GM23338 (cell line): ENCODE measurements at regions not wholly inside any gene's neighbourhood (a gene's known extent, or its start where the extent isn't known, plus 50 kb on each side); places are given as distances from the start of the nearest gene placed in this dataset.

Experiments
- ATAC-seq: fragments of 200-7000 bp; cut with Tn5 transposase; 3 replicates; pipeline ENCODE4 v1.9.1; 2020
- DNase-seq: peaks from one replicate; pipeline ENCODE4 v3.0.0-alpha.2; 2015; ENCODE audit warnings: low spot score
- H2AFZ ChIP-seq: fragments of 200-600 bp; sonication (generic); 2 replicates; pipeline ENCODE4 v1.8.0; 2016; ENCODE audit warnings: antibody characterized with exemption, mild to moderate bottlenecking, moderate library complexity
- H3F3A ChIP-seq: fragments of 200-600 bp; sonication (generic); replicated peaks from 2 replicates; pipeline ENCODE4 v1.8.0; 2017; ENCODE audit warnings: antibody characterized with exemption, mixed run types, low read depth
- H3K27ac ChIP-seq: fragments of 200-600 bp; sonication (generic); 2 replicates; pipeline ENCODE4 v1.6.1; 2016; ENCODE audit warnings: low read depth
- H3K27me3 ChIP-seq: fragments of 200-600 bp; sonication (generic); 2 replicates; pipeline ENCODE4 v1.8.0; 2016; ENCODE audit warnings: mild to moderate bottlenecking, mixed run types, moderate library complexity; ENCODE audit not compliant: insufficient read depth
- H3K36me3 ChIP-seq: fragments of 200-600 bp; sonication (generic); 2 replicates; pipeline ENCODE4 v1.8.0; 2016; ENCODE audit warnings: mild to moderate bottlenecking; ENCODE audit not compliant: insufficient read depth
- H3K4me1 ChIP-seq: fragments of 200-600 bp; sonication (generic); 2 replicates; pipeline ENCODE4 v1.8.0; 2016; ENCODE audit warnings: mild to moderate bottlenecking, moderate library complexity; ENCODE audit not compliant: insufficient read depth
- H3K4me2 ChIP-seq: fragments of 200-600 bp; sonication (generic); 2 replicates; pipeline ENCODE4 v1.7.1; 2017; ENCODE audit warnings: mixed run types
- H3K4me3 ChIP-seq: fragments of 200-600 bp; sonication (generic); 2 replicates; pipeline ENCODE4 v1.6.1; 2016; ENCODE audit warnings: mixed run types
- H3K79me2 ChIP-seq: fragments of 200-600 bp; sonication (generic); replicated peaks from 2 replicates; pipeline ENCODE4 v1.8.0; 2017; ENCODE audit warnings: mild to moderate bottlenecking; ENCODE audit not compliant: insufficient read depth
- H3K9me2 ChIP-seq: fragments of 200-600 bp; sonication (generic); 2 replicates; pipeline ENCODE4 v1.8.0; 2017; ENCODE audit not compliant: insufficient read depth
- H4K20me1 ChIP-seq: fragments of 200-600 bp; sonication (generic); replicated peaks from 2 replicates; pipeline ENCODE4 v1.8.0; 2017; ENCODE audit warnings: mild to moderate bottlenecking; ENCODE audit not compliant: insufficient read depth
- H3K27ac Mint-ChIP-seq: 2 replicates; pipeline ENCODE4 v1.8.0; 2020; ENCODE audit warnings: inconsistent platforms, mild to moderate bottlenecking, moderate library complexity, mixed read lengths
- H3K27me3 Mint-ChIP-seq: 3 replicates; pipeline ENCODE4 v1.8.0; 2022; ENCODE audit warnings: low read depth, mild to moderate bottlenecking, moderate library complexity, mixed read lengths, inconsistent platforms; ENCODE audit not compliant: insufficient read depth, poor library complexity
- H3K36me3 Mint-ChIP-seq: 3 replicates; pipeline ENCODE4 v1.8.0; 2021; ENCODE audit warnings: low read depth, mild to moderate bottlenecking, inconsistent platforms, moderate library complexity, mixed read lengths
- H3K4me1 Mint-ChIP-seq: 3 replicates; pipeline ENCODE4 v1.8.0; 2020; ENCODE audit warnings: mild to moderate bottlenecking, inconsistent platforms, mixed read lengths
- H3K4me3 Mint-ChIP-seq: 3 replicates; pipeline ENCODE4 v1.8.0; 2021; ENCODE audit warnings: moderate library complexity, mild to moderate bottlenecking, inconsistent platforms, mixed read lengths
- H3K9me3 Mint-ChIP-seq: 3 replicates; pipeline ENCODE4 v1.8.0; 2020; ENCODE audit warnings: moderate library complexity, mild to moderate bottlenecking, inconsistent platforms, mixed read lengths
- POLR2AphosphoS5 ChIP-seq: IDR thresholded peaks from 2 replicates; pipeline ENCODE4 v1.6.1; 2016; ENCODE audit warnings: antibody characterized with exemption, low read depth
- TF ChIP-seq, protein P1 (sequence below): fragments of 250-450 bp; sonication (Bioruptor Pico); IDR thresholded peaks from 2 replicates; pipeline ENCODE4 v1.5.0; 2020; ENCODE audit warnings: mild to moderate bottlenecking, moderate library complexity

DNA sequence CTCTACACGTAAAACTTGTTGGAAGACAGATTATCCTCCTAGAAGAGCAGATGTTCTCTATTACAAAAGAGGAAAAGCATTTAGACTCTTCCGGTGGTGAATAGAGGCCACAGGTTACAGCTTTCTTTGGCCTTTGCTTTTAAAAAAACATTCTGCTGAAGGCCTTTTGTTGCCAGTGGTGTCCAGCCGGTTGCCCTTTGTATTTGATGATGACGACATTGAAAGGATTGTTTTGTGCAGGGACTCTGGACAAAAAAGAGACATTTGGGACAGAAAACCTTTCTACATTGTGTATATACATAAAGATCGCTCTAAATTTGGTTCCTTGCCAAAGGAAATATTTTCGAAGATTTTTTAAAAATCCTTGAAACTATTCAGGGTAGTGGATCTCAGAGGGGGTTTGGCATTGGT, 180.3 kb downstream of the C9orf152 start:
- peaks cover 11% of the 10 kb centered on the region for H3K4me1 ChIP-seq
- TF ChIP-seq, protein P1, sequence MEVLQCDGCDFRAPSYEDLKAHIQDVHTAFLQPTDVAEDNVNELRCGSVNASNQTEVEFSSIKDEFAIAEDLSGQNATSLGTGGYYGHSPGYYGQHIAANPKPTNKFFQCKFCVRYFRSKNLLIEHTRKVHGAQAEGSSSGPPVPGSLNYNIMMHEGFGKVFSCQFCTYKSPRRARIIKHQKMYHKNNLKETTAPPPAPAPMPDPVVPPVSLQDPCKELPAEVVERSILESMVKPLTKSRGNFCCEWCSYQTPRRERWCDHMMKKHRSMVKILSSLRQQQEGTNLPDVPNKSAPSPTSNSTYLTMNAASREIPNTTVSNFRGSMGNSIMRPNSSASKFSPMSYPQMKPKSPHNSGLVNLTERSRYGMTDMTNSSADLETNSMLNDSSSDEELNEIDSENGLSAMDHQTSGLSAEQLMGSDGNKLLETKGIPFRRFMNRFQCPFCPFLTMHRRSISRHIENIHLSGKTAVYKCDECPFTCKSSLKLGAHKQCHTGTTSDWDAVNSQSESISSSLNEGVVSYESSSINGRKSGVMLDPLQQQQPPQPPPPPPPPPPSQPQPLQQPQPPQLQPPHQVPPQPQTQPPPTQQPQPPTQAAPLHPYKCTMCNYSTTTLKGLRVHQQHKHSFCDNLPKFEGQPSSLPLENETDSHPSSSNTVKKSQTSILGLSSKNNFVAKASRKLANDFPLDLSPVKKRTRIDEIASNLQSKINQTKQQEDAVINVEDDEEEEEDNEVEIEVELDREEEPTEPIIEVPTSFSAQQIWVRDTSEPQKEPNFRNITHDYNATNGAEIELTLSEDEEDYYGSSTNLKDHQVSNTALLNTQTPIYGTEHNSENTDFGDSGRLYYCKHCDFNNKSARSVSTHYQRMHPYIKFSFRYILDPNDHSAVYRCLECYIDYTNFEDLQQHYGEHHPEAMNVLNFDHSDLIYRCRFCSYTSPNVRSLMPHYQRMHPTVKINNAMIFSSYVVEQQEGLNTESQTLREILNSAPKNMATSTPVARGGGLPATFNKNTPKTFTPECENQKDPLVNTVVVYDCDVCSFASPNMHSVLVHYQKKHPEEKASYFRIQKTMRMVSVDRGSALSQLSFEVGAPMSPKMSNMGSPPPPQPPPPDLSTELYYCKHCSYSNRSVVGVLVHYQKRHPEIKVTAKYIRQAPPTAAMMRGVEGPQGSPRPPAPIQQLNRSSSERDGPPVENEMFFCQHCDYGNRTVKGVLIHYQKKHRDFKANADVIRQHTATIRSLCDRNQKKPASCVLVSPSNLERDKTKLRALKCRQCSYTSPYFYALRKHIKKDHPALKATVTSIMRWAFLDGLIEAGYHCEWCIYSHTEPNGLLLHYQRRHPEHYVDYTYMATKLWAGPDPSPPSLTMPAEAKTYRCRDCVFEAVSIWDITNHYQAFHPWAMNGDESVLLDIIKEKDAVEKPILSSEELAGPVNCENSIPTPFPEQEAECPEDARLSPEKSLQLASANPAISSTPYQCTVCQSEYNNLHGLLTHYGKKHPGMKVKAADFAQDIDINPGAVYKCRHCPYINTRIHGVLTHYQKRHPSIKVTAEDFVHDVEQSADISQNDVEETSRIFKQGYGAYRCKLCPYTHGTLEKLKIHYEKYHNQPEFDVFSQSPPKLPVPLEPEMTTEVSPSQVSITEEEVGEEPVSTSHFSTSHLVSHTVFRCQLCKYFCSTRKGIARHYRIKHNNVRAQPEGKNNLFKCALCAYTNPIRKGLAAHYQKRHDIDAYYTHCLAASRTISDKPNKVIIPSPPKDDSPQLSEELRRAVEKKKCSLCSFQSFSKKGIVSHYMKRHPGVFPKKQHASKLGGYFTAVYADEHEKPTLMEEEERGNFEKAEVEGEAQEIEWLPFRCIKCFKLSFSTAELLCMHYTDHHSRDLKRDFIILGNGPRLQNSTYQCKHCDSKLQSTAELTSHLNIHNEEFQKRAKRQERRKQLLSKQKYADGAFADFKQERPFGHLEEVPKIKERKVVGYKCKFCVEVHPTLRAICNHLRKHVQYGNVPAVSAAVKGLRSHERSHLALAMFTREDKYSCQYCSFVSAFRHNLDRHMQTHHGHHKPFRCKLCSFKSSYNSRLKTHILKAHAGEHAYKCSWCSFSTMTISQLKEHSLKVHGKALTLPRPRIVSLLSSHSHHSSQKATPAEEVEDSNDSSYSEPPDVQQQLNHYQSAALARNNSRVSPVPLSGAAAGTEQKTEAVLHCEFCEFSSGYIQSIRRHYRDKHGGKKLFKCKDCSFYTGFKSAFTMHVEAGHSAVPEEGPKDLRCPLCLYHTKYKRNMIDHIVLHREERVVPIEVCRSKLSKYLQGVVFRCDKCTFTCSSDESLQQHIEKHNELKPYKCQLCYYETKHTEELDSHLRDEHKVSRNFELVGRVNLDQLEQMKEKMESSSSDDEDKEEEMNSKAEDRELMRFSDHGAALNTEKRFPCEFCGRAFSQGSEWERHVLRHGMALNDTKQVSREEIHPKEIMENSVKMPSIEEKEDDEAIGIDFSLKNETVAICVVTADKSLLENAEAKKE (CRISPR knock-in tag) = no peak
- Mint-ChIP-seq H3K9me3 (no peaks in the 10 kb centered on the region), H3K36me3 (no peaks in the 10 kb centered on the region), H3K27me3 (no peaks in the 10 kb centered on the region), H3K4me1 (peaks cover 26% of the 10 kb centered on the region), H3K27ac (peak overlapping the region; percentile 54; the same call in 1 of the 2 replicates), H3K4me3 (no peak overlapping the region)
- H4K20me1 ChIP-seq = no peaks in the 10 kb centered on the region
- H3F3A ChIP-seq = no peaks in the 10 kb centered on the region
- no peak overlapping the region for H2AFZ ChIP-seq
- peak overlapping the region; percentile 5; the same call in 1 of the 2 replicates for H3K4me2 ChIP-seq
- no peaks in the 10 kb centered on the region for H3K27me3 ChIP-seq
- H3K36me3 ChIP-seq = no peaks in the 10 kb centered on the region
- no peak overlapping the region for H3K27ac ChIP-seq
- DNase-seq (peak; percentile 37), ATAC-seq (peak; percentile 65)
- no peaks in the 10 kb centered on the region; the same call in 1 of the 2 replicates for H3K9me2 ChIP-seq
- no peaks in the 10 kb centered on the region for H3K79me2 ChIP-seq
- H3K4me3 ChIP-seq = no peak overlapping the region

DNA sequence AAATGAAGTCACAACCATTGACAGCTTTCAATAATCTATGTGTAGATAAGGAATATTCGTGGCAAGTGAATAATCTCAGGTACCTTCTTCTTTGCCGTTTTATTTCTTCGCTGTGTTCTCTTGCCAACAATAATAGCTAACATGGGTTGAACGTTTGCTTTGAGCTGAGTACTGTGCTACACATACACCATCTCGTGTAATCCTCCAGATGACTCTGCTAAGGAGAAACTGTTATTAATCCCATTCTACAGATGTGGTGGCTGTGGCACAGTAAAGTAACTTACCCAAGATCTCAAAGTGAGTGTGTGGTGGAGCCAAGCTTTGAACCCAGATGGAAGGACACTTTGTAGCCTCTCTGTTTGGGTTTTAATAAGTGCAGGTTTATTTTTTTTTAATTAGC, 179.7 kb downstream of the C9orf152 start:
- H3K36me3 Mint-ChIP-seq = no peaks in the 10 kb centered on the region
- Histone ChIP-seq H3K27ac (no peak overlapping the region), H3K4me3 (no peak overlapping the region), H4K20me1 (no peaks in the 10 kb centered on the region), H3K4me2 (no peak overlapping the region), H3K27me3 (no peaks in the 10 kb centered on the region), H2AFZ (no peak overlapping the region), H3K9me2 (no peaks in the 10 kb centered on the region; the same call in 1 of the 2 replicates), H3F3A (no peaks in the 10 kb centered on the region), H3K4me1 (peaks cover 11% of the 10 kb centered on the region), H3K79me2 (no peaks in the 10 kb centered on the region), H3K36me3 (no peaks in the 10 kb centered on the region)
- H3K4me3 Mint-ChIP-seq = no peak overlapping the region
- ATAC-seq (no peak), DNase-seq (no peak)
- H3K9me3 Mint-ChIP-seq = no peaks in the 10 kb centered on the region
- no peak overlapping the region for H3K27ac Mint-ChIP-seq
- TF ChIP-seq POLR2AphosphoS5 = no peak
- no peaks in the 10 kb centered on the region for H3K27me3 Mint-ChIP-seq
- peaks cover 27% of the 10 kb centered on the region for H3K4me1 Mint-ChIP-seq
